Keratinocyte (primary cell): ENCODE measurements at regions not wholly inside any gene's neighbourhood (a gene's known extent, or its start where the extent isn't known, plus 50 kb on each side); places are given as distances from the start of the nearest gene placed in this dataset.

Experiments
- DNase-seq: peaks from one replicate; pipeline ENCODE4 v3.0.0-alpha.2; 2011; ENCODE audit warnings: low read depth, missing footprints, low spot score
- FAIRE-seq: peaks from 2 replicates; lab custom pipeline; 2011; peaks lifted over from hg19 to GRCh38; lab: Jason Lieb, UNC
- H2AFZ ChIP-seq: 2 replicates; pipeline ENCODE4 v1.6.0; 2012; ENCODE audit warnings: low read length, control low read depth, inconsistent platforms; ENCODE audit not compliant: control insufficient read depth
- H3K27ac ChIP-seq: 2 replicates; pipeline ENCODE4 v1.5.1; 2011; ENCODE audit warnings: low read length; ENCODE audit not compliant: control insufficient read depth, insufficient read depth
- H3K27me3 ChIP-seq: 3 replicates; pipeline ENCODE4 v1.6.0; 2011; ENCODE audit warnings: low read length; ENCODE audit not compliant: control insufficient read depth, insufficient read depth; ENCODE audit errors: extremely low read depth
- H3K36me3 ChIP-seq, 2 experiments: 2 replicates in 1 of 2; 3 replicates in 1 of 2; pipeline ENCODE4 v1.5.1; 2011; ENCODE audit warnings: low read length in 2 of 2, mild to moderate bottlenecking in 1 of 2; ENCODE audit not compliant: control insufficient read depth in 2 of 2, insufficient read depth in 2 of 2; ENCODE audit errors: extremely low read depth in 1 of 2
- H3K4me1 ChIP-seq: 3 replicates; pipeline ENCODE4 v1.5.1; 2011; ENCODE audit warnings: low read length; ENCODE audit not compliant: control insufficient read depth, insufficient read depth; ENCODE audit errors: extremely low read depth
- H3K4me2 ChIP-seq: 3 replicates; pipeline ENCODE4 v1.6.0; 2011; ENCODE audit warnings: low read depth, low read length; ENCODE audit not compliant: control insufficient read depth, insufficient read depth; ENCODE audit errors: extremely low read depth
- H3K4me3 ChIP-seq, 3 experiments: fragments of 200-600 bp in 1 of 3; sonication (generic) in 1 of 3; 2 replicates in 2 of 3; 3 replicates in 1 of 3; pipeline ENCODE4 v1.5.1; 2011 to 2016; ENCODE audit warnings: low read length in 3 of 3, mild to moderate bottlenecking in 3 of 3, control low read depth in 2 of 3, inconsistent platforms in 1 of 3, low read depth in 1 of 3, mixed read lengths in 1 of 3, mixed run types in 1 of 3, moderate library complexity in 1 of 3; ENCODE audit not compliant: control insufficient read depth in 2 of 3, insufficient read depth in 2 of 3; ENCODE audit errors: extremely low read depth in 1 of 3
- H3K79me2 ChIP-seq: 2 replicates; pipeline ENCODE4 v1.6.0; 2012; ENCODE audit warnings: low read length; ENCODE audit not compliant: control insufficient read depth, insufficient read depth
- H3K9ac ChIP-seq: 3 replicates; pipeline ENCODE4 v1.6.0; 2011; ENCODE audit warnings: low read length; ENCODE audit not compliant: control insufficient read depth, insufficient read depth; ENCODE audit errors: extremely low read depth
- H3K9me1 ChIP-seq: 3 replicates; pipeline ENCODE4 v1.6.0; 2011; ENCODE audit warnings: low read length; ENCODE audit not compliant: control insufficient read depth, insufficient read depth; ENCODE audit errors: extremely low read depth
- H3K9me3 ChIP-seq: 2 replicates; pipeline ENCODE4 v1.5.1; 2012; ENCODE audit warnings: low read depth, low read length; ENCODE audit not compliant: control insufficient read depth
- H4K20me1 ChIP-seq: 3 replicates; pipeline ENCODE4 v1.6.0; 2011; ENCODE audit warnings: low read length; ENCODE audit not compliant: control insufficient read depth, insufficient read depth; ENCODE audit errors: extremely low read depth
- CTCF ChIP-seq, 3 experiments: IDR thresholded peaks in 1 of 3; conservative IDR thresholded peaks in 1 of 3; optimal IDR thresholded peaks in 1 of 3; 2 replicates in 2 of 3; 3 replicates in 1 of 3; pipeline versions ENCODE3 to v1.5.1; 2011; ENCODE audit warnings: low read length in 3 of 3, mild to moderate bottlenecking in 3 of 3, moderate library complexity in 2 of 3, control low read depth in 1 of 3, inconsistent platforms in 1 of 3; ENCODE audit not compliant: insufficient read depth in 2 of 3; ENCODE audit errors: extremely low read depth in 1 of 3
- EZH2 ChIP-seq: IDR thresholded peaks from one replicate; pipeline ENCODE4 v1.6.1; 2012; ENCODE audit warnings: inconsistent platforms, mild to moderate bottlenecking, low read length, moderate library complexity
- dilution Hi-C: fragments of 300-500 bp; cut with MboI; formaldehyde crosslinking; loops from one replicate; pipeline ENCODE4 v1.7.0; 2020; ENCODE audit warnings: low sequenced_read_pairs; ENCODE audit not compliant: extremely low pct_ligation_motif_present

- Histone ChIP-seq H3K4me3 (no peak overlapping the region), H2AFZ (no peak overlapping the region), H4K20me1 (no peaks in the 10 kb centered on the region), H3K4me2 (no peak overlapping the region), H3K27ac (no peak overlapping the region), H3K9me1 (no peaks in the 10 kb centered on the region), H3K9ac (no peak overlapping the region), H3K79me2 (no peaks in the 10 kb centered on the region), H3K9me3 (no peaks in the 10 kb centered on the region), H3K27me3 (no peaks in the 10 kb centered on the region), H3K4me1 (peaks cover 2% of the 10 kb centered on the region), H3K36me3 (no peaks in the 10 kb centered on the region)
- FAIRE-seq (no peak), DNase-seq (no peak)
- TF ChIP-seq EZH2, result no peak
- no peak for TF ChIP-seq CTCF (optimal IDR thresholded peaks at IDR 0.05 in 1 of 3, IDR thresholded peaks at IDR 0.05 in 1 of 3, conservative IDR thresholded peaks at IDR 0.05 in 1 of 3; ENCODE audit: extremely low read depth in 1 of 3, insufficient read depth in 2 of 3, low read length in 3 of 3)
- dilution Hi-C loops, result no loop called here
These were observed 137.9 kb upstream of the EXOC2 start for GRCh38 chr6:830667-831327.

- H3K27ac ChIP-seq, result no peak overlapping the region
- no peak overlapping the region for H3K4me3 ChIP-seq
- no peaks in the 10 kb centered on the region for H3K4me1 ChIP-seq
- no peak overlapping the region for H2AFZ ChIP-seq
- no peak overlapping the region for H3K4me2 ChIP-seq
- H3K79me2 ChIP-seq, result no peaks in the 10 kb centered on the region
- H3K9me3 ChIP-seq, result no peaks in the 10 kb centered on the region
- H3K36me3 ChIP-seq, result no peaks in the 10 kb centered on the region
- no peak overlapping the region for H3K9ac ChIP-seq
- no peak for DNase-seq
- dilution Hi-C loops, result no loop called here
- H3K9me1 ChIP-seq, result no peaks in the 10 kb centered on the region
- TF ChIP-seq EZH2, result no peak
- FAIRE-seq, result no peak
- no peaks in the 10 kb centered on the region for H3K27me3 ChIP-seq
- no peaks in the 10 kb centered on the region for H4K20me1 ChIP-seq
These were observed 136.7 kb upstream of the EXOC2 start for GRCh38 chr6:829656-830055.

GRCh38 chr6:827431-827830 is 134.5 kb upstream of the EXOC2 start:
- no peaks in the 10 kb centered on the region for H3K9me1 ChIP-seq
- no peak for TF ChIP-seq CTCF (optimal IDR thresholded peaks at IDR 0.05 in 1 of 3, IDR thresholded peaks at IDR 0.05 in 1 of 3, conservative IDR thresholded peaks at IDR 0.05 in 1 of 3; ENCODE audit: extremely low read depth in 1 of 3, insufficient read depth in 2 of 3, low read length in 3 of 3)
- no peaks in the 10 kb centered on the region for H3K79me2 ChIP-seq
- H3K4me1 ChIP-seq, result no peaks in the 10 kb centered on the region
- no peak overlapping the region for H2AFZ ChIP-seq
- H3K4me3 ChIP-seq, result no peak overlapping the region
- FAIRE-seq (no peak), DNase-seq (no peak)
- H3K27ac ChIP-seq, result no peak overlapping the region
- dilution Hi-C loops, result no loop called here
- no peaks in the 10 kb centered on the region for H3K9me3 ChIP-seq
- no peaks in the 10 kb centered on the region for H4K20me1 ChIP-seq
- no peak overlapping the region for H3K9ac ChIP-seq
- H3K36me3 ChIP-seq, result no peaks in the 10 kb centered on the region
- H3K27me3 ChIP-seq, result no peaks in the 10 kb centered on the region
- H3K4me2 ChIP-seq, result no peak overlapping the region
